Kidney (tissue), 13 donors: ENCODE measurements at regions not wholly inside any gene's neighbourhood (a gene's known extent, or its start where the extent isn't known, plus 50 kb on each side); places are given as distances from the start of the nearest gene placed in this dataset.

Source experiments
- DNase-seq, 5 donors: peaks; one replicate each; pipeline ENCODE4 v3.0.0-alpha.2; 2013 to 2020
- FAIRE-seq: peaks from 2 replicates; lab custom pipeline; 2012; peaks lifted over from hg19 to GRCh38; lab: Jason Lieb, UNC
- H3K27ac ChIP-seq, 2 donors: one replicate each; pipeline ENCODE4 v1.7.0; 2013; ENCODE audit warnings: low read depth in 2 of 2, low read length in 2 of 2, inconsistent platforms in 1 of 2
- H3K27me3 ChIP-seq: one replicate; pipeline ENCODE4 v1.7.1; 2013; ENCODE audit warnings: low read length, inconsistent platforms; ENCODE audit not compliant: control insufficient read depth, insufficient read depth
- H3K36me3 ChIP-seq, 3 donors: one replicate each; pipeline versions ENCODE4 v1.7.0 to v1.7.1; 2013; ENCODE audit warnings: low read length in 3 of 3, control low read depth in 1 of 3, inconsistent platforms in 1 of 3; ENCODE audit not compliant: insufficient read depth in 3 of 3, control insufficient read depth in 2 of 3
- H3K4me1 ChIP-seq, 3 donors: one replicate each; pipeline versions ENCODE4 v1.7.0 to v1.7.1; 2013; ENCODE audit warnings: low read length in 3 of 3, inconsistent platforms in 1 of 3, low read depth in 1 of 3; ENCODE audit not compliant: control insufficient read depth in 2 of 3, insufficient read depth in 2 of 3
- H3K4me3 ChIP-seq, 3 donors: one replicate each; pipeline versions ENCODE4 v1.7.0 to v1.8.1; 2013; ENCODE audit warnings: low read length in 3 of 3, control low read depth in 1 of 3, inconsistent platforms in 1 of 3
- H3K9ac ChIP-seq, 3 donors: one replicate each; pipeline versions ENCODE4 v1.7.0 to v1.7.1; 2013; ENCODE audit warnings: low read length in 3 of 3, control low read depth in 1 of 3, inconsistent platforms in 1 of 3
- H3K9me3 ChIP-seq, 3 donors: one replicate each; pipeline versions ENCODE4 v1.7.0 to v1.7.1; 2013; ENCODE audit warnings: low read length in 3 of 3, control low read depth in 1 of 3, inconsistent platforms in 1 of 3; ENCODE audit not compliant: control insufficient read depth in 2 of 3, insufficient read depth in 1 of 3
- intact Hi-C: fragments of 100-400 bp; cut with DNase I; formaldehyde crosslinking; loops from one replicate; pipeline ENCODE4 v1.11.1; 2022
- TF ChIP-seq, protein P1 (sequence below): IDR thresholded peaks from 3 replicates; pipeline ENCODE4 v1.5.1; 2012; ENCODE audit warnings: mild to moderate bottlenecking, moderate library complexity, borderline replicate concordance; ENCODE audit not compliant: insufficient read depth; ENCODE audit errors: extremely low read depth
- donor health status: control.
- donor health status: control.
- donor health status: control.
- donor health status: control.
- donor health status: control.
- donor health status: DM: yes; HTN: yes; CAD: no.
- donor health status: Normal renal cell carcinoma (clear cell type).

DNA sequence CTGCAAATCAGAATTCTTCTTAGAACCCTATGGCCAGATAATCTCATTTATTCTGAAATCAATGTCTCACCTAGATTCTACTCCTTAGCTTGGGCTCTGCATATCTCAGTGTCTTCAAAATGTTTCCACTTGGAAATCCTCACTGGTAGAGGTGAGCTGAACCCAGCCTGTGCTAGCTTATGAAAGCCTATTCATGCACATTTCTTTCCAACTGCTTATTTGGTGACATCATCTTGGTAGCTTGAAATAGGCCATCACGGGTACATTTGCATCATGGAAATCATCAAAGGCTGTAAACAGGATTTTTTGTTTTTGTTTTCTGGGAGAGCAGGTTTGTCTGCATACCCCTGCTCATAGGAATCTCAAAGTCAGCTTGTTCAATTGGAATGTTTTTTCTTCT is 130.8 kb downstream of the KCNJ18 start:
- DNase-seq, result no peak
- no peak overlapping the region for H3K27ac ChIP-seq
- intact Hi-C loops, result no loop called here
- H3K27me3 ChIP-seq, result no peaks in the 10 kb centered on the region
- no peaks in the 10 kb centered on the region for H3K4me1 ChIP-seq
- no peaks in the 10 kb centered on the region for H3K36me3 ChIP-seq
- no peaks in the 10 kb centered on the region for H3K9me3 ChIP-seq
- H3K4me3 ChIP-seq, result no peak overlapping the region
- no peak for FAIRE-seq
- TF ChIP-seq, protein P1, sequence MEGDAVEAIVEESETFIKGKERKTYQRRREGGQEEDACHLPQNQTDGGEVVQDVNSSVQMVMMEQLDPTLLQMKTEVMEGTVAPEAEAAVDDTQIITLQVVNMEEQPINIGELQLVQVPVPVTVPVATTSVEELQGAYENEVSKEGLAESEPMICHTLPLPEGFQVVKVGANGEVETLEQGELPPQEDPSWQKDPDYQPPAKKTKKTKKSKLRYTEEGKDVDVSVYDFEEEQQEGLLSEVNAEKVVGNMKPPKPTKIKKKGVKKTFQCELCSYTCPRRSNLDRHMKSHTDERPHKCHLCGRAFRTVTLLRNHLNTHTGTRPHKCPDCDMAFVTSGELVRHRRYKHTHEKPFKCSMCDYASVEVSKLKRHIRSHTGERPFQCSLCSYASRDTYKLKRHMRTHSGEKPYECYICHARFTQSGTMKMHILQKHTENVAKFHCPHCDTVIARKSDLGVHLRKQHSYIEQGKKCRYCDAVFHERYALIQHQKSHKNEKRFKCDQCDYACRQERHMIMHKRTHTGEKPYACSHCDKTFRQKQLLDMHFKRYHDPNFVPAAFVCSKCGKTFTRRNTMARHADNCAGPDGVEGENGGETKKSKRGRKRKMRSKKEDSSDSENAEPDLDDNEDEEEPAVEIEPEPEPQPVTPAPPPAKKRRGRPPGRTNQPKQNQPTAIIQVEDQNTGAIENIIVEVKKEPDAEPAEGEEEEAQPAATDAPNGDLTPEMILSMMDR, result no peak
- H3K9ac ChIP-seq, result no peak overlapping the region

DNA sequence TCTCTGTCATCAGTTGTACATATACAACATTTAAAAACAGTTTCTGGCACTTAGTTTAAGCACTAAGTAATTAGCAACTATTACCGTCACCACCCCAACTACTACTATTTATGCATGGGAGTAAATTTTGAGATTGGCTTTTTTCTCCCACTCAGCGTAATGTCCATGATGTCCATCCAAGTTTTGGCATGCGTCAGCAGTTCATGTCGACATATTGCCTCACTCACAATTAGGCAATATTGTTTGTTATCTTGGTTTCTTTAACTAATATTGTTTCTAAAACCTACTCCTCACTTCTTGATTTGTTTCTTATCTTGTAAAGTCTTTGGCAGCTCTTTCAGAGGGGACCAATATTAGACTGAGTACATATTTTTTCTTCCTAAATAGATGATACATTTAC is 131.3 kb downstream of the KCNJ18 start:
- Histone ChIP-seq H3K9me3 (no peaks in the 10 kb centered on the region), H3K9ac (no peak overlapping the region), H3K27ac (no peak overlapping the region), H3K4me1 (no peaks in the 10 kb centered on the region), H3K4me3 (no peak overlapping the region), H3K36me3 (no peaks in the 10 kb centered on the region), H3K27me3 (no peaks in the 10 kb centered on the region)
- DNase-seq (no peak), FAIRE-seq (no peak)
- TF ChIP-seq, protein P1, result no peak
- intact Hi-C loops, result no loop called here

DNA sequence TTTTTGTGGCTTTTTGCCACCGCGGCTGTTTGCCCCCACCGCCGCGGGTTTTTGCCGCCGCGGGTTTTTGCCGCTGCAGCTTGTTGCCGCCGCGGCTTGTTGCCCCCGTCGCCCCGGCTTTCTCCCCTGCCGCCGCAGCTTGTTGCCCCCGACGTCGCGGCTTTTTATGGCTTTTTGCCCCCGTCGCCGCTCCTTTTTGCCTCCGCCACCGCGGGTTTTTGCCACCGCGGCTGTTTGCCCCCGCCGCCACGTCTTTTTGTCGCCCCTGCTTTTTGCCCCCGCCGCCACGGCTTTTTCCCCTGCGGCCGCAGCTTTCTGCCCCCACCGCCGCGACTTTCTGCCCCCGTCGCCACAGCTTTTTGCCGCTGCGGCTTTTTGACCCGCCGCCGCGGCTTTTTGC is 149.5 kb downstream of the KCNJ18 start:
- Histone ChIP-seq H3K27me3 (no peaks in the 10 kb centered on the region), H3K36me3 (no peaks in the 10 kb centered on the region), H3K27ac (no peak overlapping the region), H3K4me3 (no peak overlapping the region), H3K9me3 (no peaks in the 10 kb centered on the region), H3K9ac (no peak overlapping the region), H3K4me1 (no peaks in the 10 kb centered on the region)
- FAIRE-seq, result no peak
- TF ChIP-seq, protein P1, result no peak
- DNase-seq, result peak in 1 of 5 donors; percentile 22
- intact Hi-C loops, result no loop called here
